OCI-LY1 (cell line): ENCODE measurements at regions not wholly inside any gene's neighbourhood (a gene's known extent, or its start where the extent isn't known, plus 50 kb on each side); places are given as distances from the start of the nearest gene placed in this dataset.

ENCODE experiments used
- H2AFZ ChIP-seq: fragments of 200-600 bp; sonication (generic), shearing (Covaris generic); 2 replicates; pipeline ENCODE4 v1.6.0; 2014; ENCODE audit warnings: antibody characterized with exemption, mild to moderate bottlenecking, low read length
- H3F3A ChIP-seq: fragments of 200-600 bp; sonication (generic), shearing (Covaris generic); 2 replicates; pipeline ENCODE4 v1.6.0; 2014; ENCODE audit warnings: mild to moderate bottlenecking, antibody characterized with exemption, low read length, moderate library complexity; ENCODE audit not compliant: insufficient read depth
- H3K27ac ChIP-seq: fragments of 200-600 bp; sonication (generic); 2 replicates; pipeline ENCODE4 v1.5.1; 2014; ENCODE audit warnings: low read length, mixed run types, mild to moderate bottlenecking, low read depth; ENCODE audit not compliant: poor library complexity, severe bottlenecking
- H3K27me3 ChIP-seq: fragments of 200-600 bp; sonication (generic); 2 replicates; pipeline ENCODE4 v1.6.0; 2014; ENCODE audit warnings: antibody characterized with exemption, mild to moderate bottlenecking, low read length, moderate library complexity; ENCODE audit not compliant: insufficient read depth
- H3K36me3 ChIP-seq: fragments of 200-600 bp; sonication (generic); 2 replicates; pipeline ENCODE4 v1.6.1; 2014; ENCODE audit warnings: mild to moderate bottlenecking, antibody characterized with exemption, low read length, moderate library complexity, mixed read lengths; ENCODE audit not compliant: insufficient read depth
- H3K4me1 ChIP-seq: fragments of 200-600 bp; sonication (generic); 2 replicates; pipeline ENCODE4 v1.5.1; 2014; ENCODE audit warnings: mild to moderate bottlenecking, low read length, moderate library complexity; ENCODE audit not compliant: insufficient read depth, severe bottlenecking
- H3K4me2 ChIP-seq: fragments of 200-600 bp; sonication (generic), shearing (Covaris generic); 2 replicates; pipeline ENCODE4 v1.6.1; 2014; ENCODE audit warnings: low read length
- H3K4me3 ChIP-seq: fragments of 200-600 bp; sonication (generic); 2 replicates; pipeline ENCODE4 v1.5.1; 2014; ENCODE audit warnings: low read length, low read depth, mild to moderate bottlenecking, mixed read lengths; ENCODE audit not compliant: poor library complexity, severe bottlenecking
- H3K79me2 ChIP-seq: fragments of 200-600 bp; shearing (Covaris generic); 2 replicates; pipeline ENCODE4 v1.6.1; 2016; ENCODE audit warnings: mixed run types, low read length, mixed read lengths; ENCODE audit not compliant: insufficient read depth
- H3K9ac ChIP-seq: fragments of 200-600 bp; sonication (generic), shearing (Covaris generic); 2 replicates; pipeline ENCODE4 v1.6.1; 2014; ENCODE audit warnings: mild to moderate bottlenecking, low read length, mixed read lengths
- H3K9me2 ChIP-seq: fragments of 200-600 bp; sonication (generic), shearing (Covaris generic); 2 replicates; pipeline ENCODE4 v1.6.1; 2014; ENCODE audit warnings: low read depth, mild to moderate bottlenecking, low read length, mixed read lengths
- H3K9me3 ChIP-seq: fragments of 200-600 bp; shearing (Covaris generic); 2 replicates; pipeline ENCODE4 v1.6.1; 2014; ENCODE audit warnings: low read length, mixed read lengths
- H4K20me1 ChIP-seq: fragments of 200-600 bp; sonication (generic), shearing (Covaris generic); 2 replicates; pipeline ENCODE4 v1.6.0; 2016; ENCODE audit warnings: mild to moderate bottlenecking, low read length; ENCODE audit not compliant: insufficient read depth
- EZH2 ChIP-seq: fragments of 200-600 bp; sonication (generic), shearing (Covaris generic); IDR thresholded peaks from 2 replicates; pipeline ENCODE4 v1.8.0; 2017; ENCODE audit warnings: borderline replicate concordance, mixed run types, mild to moderate bottlenecking, antibody characterized with exemption, low read length, moderate library complexity, mixed read lengths
- TF ChIP-seq, protein P1 (sequence below): fragments of 200-600 bp; sonication (generic), shearing (Covaris generic); IDR thresholded peaks from 2 replicates; pipeline ENCODE4 v1.5.1; 2017; ENCODE audit warnings: mild to moderate bottlenecking, antibody characterized with exemption, low read length, moderate library complexity, mixed read lengths

DNA sequence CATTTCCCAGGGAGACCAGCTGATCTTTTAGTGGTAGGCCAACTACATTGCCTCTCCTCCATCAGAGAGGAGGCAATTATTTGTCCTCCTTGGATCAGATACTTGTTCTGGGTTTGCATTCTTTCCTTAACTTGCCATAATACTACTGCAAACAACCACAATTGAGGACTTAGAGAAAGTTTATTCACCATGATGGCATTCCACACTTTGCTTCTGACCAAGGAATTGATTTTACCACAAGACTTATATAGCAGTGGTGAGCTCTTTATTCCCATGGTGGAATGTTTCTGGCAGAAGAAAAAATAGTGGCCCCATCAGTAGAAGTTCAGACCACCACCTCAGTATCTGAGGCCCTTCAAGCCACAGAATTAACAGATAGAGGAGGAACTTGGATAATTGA lies 123.9 kb upstream of the PPP3CA start:
- Histone ChIP-seq H3K9me3 (no peaks in the 10 kb centered on the region), H3K79me2 (no peaks in the 10 kb centered on the region), H3K27ac (no peak overlapping the region), H3K36me3 (no peaks in the 10 kb centered on the region), H3K4me2 (no peak overlapping the region), H3F3A (no peaks in the 10 kb centered on the region), H4K20me1 (no peaks in the 10 kb centered on the region), H2AFZ (no peak overlapping the region), H3K4me3 (no peak overlapping the region), H3K4me1 (no peaks in the 10 kb centered on the region), H3K9ac (no peak overlapping the region), H3K9me2 (no peaks in the 10 kb centered on the region), H3K27me3 (no peaks in the 10 kb centered on the region)
- TF ChIP-seq EZH2, result no peak
- TF ChIP-seq, protein P1, sequence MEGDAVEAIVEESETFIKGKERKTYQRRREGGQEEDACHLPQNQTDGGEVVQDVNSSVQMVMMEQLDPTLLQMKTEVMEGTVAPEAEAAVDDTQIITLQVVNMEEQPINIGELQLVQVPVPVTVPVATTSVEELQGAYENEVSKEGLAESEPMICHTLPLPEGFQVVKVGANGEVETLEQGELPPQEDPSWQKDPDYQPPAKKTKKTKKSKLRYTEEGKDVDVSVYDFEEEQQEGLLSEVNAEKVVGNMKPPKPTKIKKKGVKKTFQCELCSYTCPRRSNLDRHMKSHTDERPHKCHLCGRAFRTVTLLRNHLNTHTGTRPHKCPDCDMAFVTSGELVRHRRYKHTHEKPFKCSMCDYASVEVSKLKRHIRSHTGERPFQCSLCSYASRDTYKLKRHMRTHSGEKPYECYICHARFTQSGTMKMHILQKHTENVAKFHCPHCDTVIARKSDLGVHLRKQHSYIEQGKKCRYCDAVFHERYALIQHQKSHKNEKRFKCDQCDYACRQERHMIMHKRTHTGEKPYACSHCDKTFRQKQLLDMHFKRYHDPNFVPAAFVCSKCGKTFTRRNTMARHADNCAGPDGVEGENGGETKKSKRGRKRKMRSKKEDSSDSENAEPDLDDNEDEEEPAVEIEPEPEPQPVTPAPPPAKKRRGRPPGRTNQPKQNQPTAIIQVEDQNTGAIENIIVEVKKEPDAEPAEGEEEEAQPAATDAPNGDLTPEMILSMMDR, result no peak

DNA sequence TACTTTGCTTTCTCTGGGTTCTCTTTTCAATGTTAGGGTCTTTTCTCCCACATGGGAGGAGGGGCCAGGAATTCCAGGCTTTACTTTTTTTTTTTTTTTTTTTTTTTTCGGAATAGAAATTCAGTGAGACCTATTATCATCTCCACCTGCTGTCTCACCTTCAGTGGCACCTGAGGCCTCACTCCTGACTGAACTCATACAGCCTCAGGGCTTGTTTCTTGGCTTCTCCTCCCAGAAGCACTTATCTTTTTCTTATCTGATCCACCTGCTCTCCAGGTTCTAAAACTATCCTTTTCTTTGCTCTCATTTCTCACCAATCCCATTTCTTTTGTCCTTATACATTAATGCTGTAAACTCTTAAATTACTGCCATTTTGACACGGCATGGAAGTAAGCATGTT lies 117.3 kb upstream of the PPP3CA start:
- TF ChIP-seq, protein P1, result no peak
- no peak for TF ChIP-seq EZH2
- no peak overlapping the region for H2AFZ ChIP-seq
- H3K79me2 ChIP-seq, result no peaks in the 10 kb centered on the region
- no peaks in the 10 kb centered on the region for H4K20me1 ChIP-seq
- H3K4me2 ChIP-seq, result no peak overlapping the region
- H3K27me3 ChIP-seq, result no peaks in the 10 kb centered on the region
- H3K9me2 ChIP-seq, result no peaks in the 10 kb centered on the region
- no peaks in the 10 kb centered on the region for H3K36me3 ChIP-seq
- H3K9ac ChIP-seq, result no peak overlapping the region
- no peaks in the 10 kb centered on the region for H3F3A ChIP-seq
- H3K9me3 ChIP-seq, result peaks cover 5% of the 10 kb centered on the region; the same call in 1 of the 2 replicates
- no peaks in the 10 kb centered on the region for H3K4me1 ChIP-seq
- no peak overlapping the region for H3K4me3 ChIP-seq
- H3K27ac ChIP-seq, result no peak overlapping the region

DNA sequence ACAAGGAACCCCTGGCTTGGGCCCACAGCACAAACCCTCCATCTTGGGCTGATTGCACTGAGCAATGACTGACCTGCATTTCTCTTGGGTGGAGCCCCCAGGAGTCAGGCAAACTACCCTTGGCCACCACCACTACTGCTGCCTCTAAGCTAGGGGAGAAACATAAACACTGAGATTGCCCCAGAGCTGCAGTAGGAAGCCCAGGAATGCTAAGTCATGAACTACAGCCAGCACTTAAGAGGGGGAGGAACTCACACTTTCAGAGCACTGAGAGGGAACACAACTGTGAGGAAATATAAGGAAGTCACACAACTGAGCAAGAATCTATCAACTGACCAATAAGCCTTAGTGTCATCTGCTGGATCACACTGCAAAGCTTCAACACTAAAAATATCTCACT lies 111.6 kb upstream of the PPP3CA start:
- Histone ChIP-seq H3K27ac (no peak overlapping the region), H3K4me3 (no peak overlapping the region), H3K27me3 (no peaks in the 10 kb centered on the region), H3K9me3 (peaks cover 5% of the 10 kb centered on the region; the same call in 1 of the 2 replicates), H3K36me3 (no peaks in the 10 kb centered on the region), H4K20me1 (no peaks in the 10 kb centered on the region), H3K4me2 (no peak overlapping the region), H3K4me1 (no peaks in the 10 kb centered on the region), H3K79me2 (no peaks in the 10 kb centered on the region), H3F3A (no peaks in the 10 kb centered on the region), H3K9me2 (no peaks in the 10 kb centered on the region), H3K9ac (no peak overlapping the region), H2AFZ (no peak overlapping the region)
- TF ChIP-seq EZH2, result no peak
- TF ChIP-seq, protein P1, result no peak
